DMS 273 (cell line): ENCODE measurements at regions not wholly inside any gene's neighbourhood (a gene's known extent, or its start where the extent isn't known, plus 50 kb on each side); places are given as distances from the start of the nearest gene placed in this dataset.

ENCODE experiments used
- DNase-seq: peaks from one replicate; lab custom pipeline; 2025; ENCODE audit not compliant: unreplicated experiment; lab: John Stamatoyannopoulos, UW

DNA sequence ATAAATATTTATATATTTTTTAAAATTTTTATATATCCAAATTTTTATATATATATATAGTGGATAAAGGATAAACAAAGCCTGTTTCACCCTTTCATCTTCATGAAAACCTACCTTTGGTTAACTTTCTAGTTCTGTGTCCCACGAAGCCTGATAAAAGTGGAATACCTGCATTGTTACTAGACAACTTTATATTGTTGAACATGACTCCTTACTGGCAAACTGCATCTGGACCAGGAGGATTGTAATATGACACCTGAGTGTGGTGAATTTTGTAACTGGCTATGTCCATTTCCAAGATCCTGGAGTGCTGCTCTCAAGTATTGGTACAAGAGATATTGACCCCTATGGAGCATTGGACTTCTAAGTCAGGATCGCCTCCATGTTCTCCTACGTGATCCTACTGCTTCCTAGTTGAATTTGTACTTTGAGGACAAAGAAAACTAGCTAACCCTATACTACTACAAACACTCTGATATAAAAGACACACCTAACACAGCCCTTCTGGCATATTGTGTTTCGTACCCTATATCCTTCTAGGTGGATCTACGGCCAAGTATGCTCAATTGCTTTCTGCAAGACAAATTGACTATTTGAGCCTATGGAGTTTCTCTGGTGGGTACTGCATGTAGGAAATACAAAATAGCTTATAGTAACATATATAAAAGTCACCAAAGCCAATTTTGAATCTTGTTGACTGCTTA lies 61.3 kb upstream of the PRRG1 start:
- peak; percentile 33 for DNase-seq

DNA sequence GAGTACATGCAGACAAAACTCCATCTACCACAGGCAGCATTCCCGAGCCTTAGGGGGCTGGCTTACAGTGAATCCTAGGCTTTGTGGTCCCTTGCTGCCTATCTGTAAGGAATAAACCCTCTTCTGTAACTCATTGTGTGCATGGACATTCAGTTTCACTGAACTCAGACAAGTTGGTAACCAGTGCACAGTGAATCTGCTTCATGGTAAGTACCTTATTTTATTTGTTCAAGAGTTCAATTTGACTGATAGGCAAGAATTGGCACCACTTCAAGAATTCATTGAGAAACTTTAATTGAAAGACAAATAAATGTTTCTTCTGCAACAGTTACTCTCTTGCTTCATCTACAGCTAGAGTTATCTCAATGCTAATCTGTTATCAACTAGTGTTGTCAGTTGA lies 57.2 kb upstream of the PRRG1 start:
- DNase-seq, result no peak
